ENCODE measurements at regions not wholly inside any gene's neighbourhood (a gene's known extent, or its start where the extent isn't known, plus 50 kb on each side); places are given as distances from the start of the nearest gene placed in this dataset.

GRCh38 chr12:115756804-115757203 is 520.7 kb downstream of the MED13L start:
- TF ChIP-seq EZH2 (IDR thresholded peaks at IDR 0.05; ENCODE audit: insufficient read depth, poor library complexity, severe bottlenecking) (no peak), EZH2phosphoT487 (IDR thresholded peaks at IDR 0.05; ENCODE audit: insufficient read depth, low read depth) (no peak)

All from GM23248 (cell line).